ENCODE measurements at regions not wholly inside any gene's neighbourhood (a gene's known extent, or its start where the extent isn't known, plus 50 kb on each side); places are given as distances from the start of the nearest gene placed in this dataset.

GRCh38 chr2:204389856-204390255 lies 155.4 kb upstream of the PARD3B start:
- peaks cover 6% of the 10 kb centered on the region in 2 experiments for H3K4me1 Mint-ChIP-seq
- Histone ChIP-seq H3K18ac (ENCODE audit: insufficient read length, low read depth, low read length) (no peak overlapping the region), H3K23ac (ENCODE audit: insufficient read length, low read depth, low read length) (no peak overlapping the region), H2BK120ac (ENCODE audit: low read depth, low read length, poor library complexity, severe bottlenecking) (no peak overlapping the region), H3K79me2 (ENCODE audit: insufficient read depth, low read length) (no peaks in the 10 kb centered on the region), H3K23me2 (ENCODE audit: insufficient read length, low read depth, low read length, poor library complexity, severe bottlenecking) (no peaks in the 10 kb centered on the region), H2BK12ac (ENCODE audit: insufficient read length, low read depth, low read length) (no peak overlapping the region), H3K14ac (ENCODE audit: insufficient read depth, low read length) (no peak overlapping the region), H2BK20ac (ENCODE audit: low read depth, low read length, poor library complexity, severe bottlenecking) (no peak overlapping the region), H3T11ph (ENCODE audit: low read length) (no peak overlapping the region), H3K4me2 (ENCODE audit: insufficient read depth, insufficient read length, low read length) (no peak overlapping the region), H4K5ac (ENCODE audit: insufficient read length, low read depth, low read length) (no peak overlapping the region), H2BK5ac (ENCODE audit: insufficient read length, low read length) (no peak overlapping the region), H3K4me1 (ENCODE audit: insufficient read depth, low read length) (no peaks in the 10 kb centered on the region), H3K27me3 (ENCODE audit: insufficient read depth, low read length) (no peaks in the 10 kb centered on the region), H4K20me1 (ENCODE audit: control insufficient read depth, insufficient read depth, insufficient read length) (no peaks in the 10 kb centered on the region), H2AK5ac (ENCODE audit: insufficient read length, low read length) (no peak overlapping the region), H3K4ac (ENCODE audit: low read depth, low read length) (no peak overlapping the region), H3K9ac (ENCODE audit: extremely low read depth, insufficient read length, low read length) (no peak overlapping the region), H3K9me3 (ENCODE audit: control insufficient read depth, low read depth, low read length) (no peaks in the 10 kb centered on the region), H3K27ac (ENCODE audit: insufficient read length, low read depth, low read length) (no peak overlapping the region), H3K56ac (ENCODE audit: insufficient read length, low read depth, low read length) (no peak overlapping the region), H2AFZ (ENCODE audit: low read length) (no peak overlapping the region), H4K8ac (replicated peaks; ENCODE audit: insufficient read length, low read depth, low read length) (no peak overlapping the region), H2BK15ac (ENCODE audit: low read depth, low read length) (no peak overlapping the region), H4K91ac (ENCODE audit: insufficient read length, low read depth, low read length) (no peak overlapping the region), H3K79me1 (ENCODE audit: insufficient read depth, low read depth, low read length, poor library complexity, severe bottlenecking) (no peaks in the 10 kb centered on the region)
- TF ChIP-seq, protein P1, sequence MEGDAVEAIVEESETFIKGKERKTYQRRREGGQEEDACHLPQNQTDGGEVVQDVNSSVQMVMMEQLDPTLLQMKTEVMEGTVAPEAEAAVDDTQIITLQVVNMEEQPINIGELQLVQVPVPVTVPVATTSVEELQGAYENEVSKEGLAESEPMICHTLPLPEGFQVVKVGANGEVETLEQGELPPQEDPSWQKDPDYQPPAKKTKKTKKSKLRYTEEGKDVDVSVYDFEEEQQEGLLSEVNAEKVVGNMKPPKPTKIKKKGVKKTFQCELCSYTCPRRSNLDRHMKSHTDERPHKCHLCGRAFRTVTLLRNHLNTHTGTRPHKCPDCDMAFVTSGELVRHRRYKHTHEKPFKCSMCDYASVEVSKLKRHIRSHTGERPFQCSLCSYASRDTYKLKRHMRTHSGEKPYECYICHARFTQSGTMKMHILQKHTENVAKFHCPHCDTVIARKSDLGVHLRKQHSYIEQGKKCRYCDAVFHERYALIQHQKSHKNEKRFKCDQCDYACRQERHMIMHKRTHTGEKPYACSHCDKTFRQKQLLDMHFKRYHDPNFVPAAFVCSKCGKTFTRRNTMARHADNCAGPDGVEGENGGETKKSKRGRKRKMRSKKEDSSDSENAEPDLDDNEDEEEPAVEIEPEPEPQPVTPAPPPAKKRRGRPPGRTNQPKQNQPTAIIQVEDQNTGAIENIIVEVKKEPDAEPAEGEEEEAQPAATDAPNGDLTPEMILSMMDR (conservative IDR thresholded peaks at IDR 0.05), result no peak
- no peak for DNase-seq
- H3K9me3 Mint-ChIP-seq, result no peaks in the 10 kb centered on the region
- H3K36me3 Mint-ChIP-seq (ENCODE audit: insufficient read depth in 1 of 3, low read depth in 3 of 3), result no peaks in the 10 kb centered on the region
- no peaks in the 10 kb centered on the region for H3K27me3 Mint-ChIP-seq (ENCODE audit: low read depth)
- H3K27ac Mint-ChIP-seq, result no peak overlapping the region
- no CpG with 5 or more reads among the region's 1 CpG for WGBS (ENCODE audit: extremely low coverage, insufficient read length, low lambda C conversion rate)
- no peak overlapping the region for H3K4me3 Mint-ChIP-seq

Data from H9 (cell line).